ENCODE measurements at regions not wholly inside any gene's neighbourhood (a gene's known extent, or its start where the extent isn't known, plus 50 kb on each side); places are given as distances from the start of the nearest gene placed in this dataset.

DNA sequence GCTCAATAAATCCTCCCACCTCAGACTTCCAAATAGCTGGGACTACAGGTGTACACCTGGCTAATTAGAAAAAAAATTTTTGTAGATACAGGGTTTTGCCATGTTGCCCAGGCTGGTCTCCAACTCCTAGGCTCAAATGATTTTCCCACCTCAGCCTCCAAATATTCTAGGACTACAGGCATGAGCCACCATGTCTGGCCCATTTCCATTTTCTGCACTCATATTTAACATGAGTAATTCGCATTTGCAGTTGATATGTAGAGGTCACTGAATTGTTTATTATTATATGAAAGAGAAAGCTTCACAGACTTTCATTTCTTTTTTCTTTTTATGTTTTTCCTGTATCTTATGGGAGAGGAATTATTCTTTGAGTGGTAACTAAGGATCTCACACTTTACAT lies 492.7 kb downstream of the CNTN3 start:
- no peaks in the 10 kb centered on the region for H3K27me3 ChIP-seq (replicated peaks in 1 of 2; ENCODE audit: control insufficient read depth in 2 of 2, insufficient read depth in 2 of 2, low read length in 1 of 2)
- no peaks in the 10 kb centered on the region for H3K9me3 ChIP-seq (replicated peaks; ENCODE audit: control insufficient read depth, insufficient read depth, low read length)
- 0% methylated on average over 1 of the region's 1 CpG for WGBS (ENCODE audit: insufficient coverage, insufficient replicate concordance, low lambda C conversion rate, missing lambda C conversion rate)
- H3K36me3 ChIP-seq (ENCODE audit: control insufficient read depth in 2 of 2, insufficient read depth in 2 of 2, low read length in 1 of 2): no peaks in the 10 kb centered on the region
- H3K4me2 ChIP-seq (ENCODE audit: control insufficient read depth, insufficient read depth): no peak overlapping the region
- FAIRE-seq (no peak), ATAC-seq (no peak), DNase-seq (ENCODE audit: low read depth, low spot score) (no peak)
- no peaks in the 10 kb centered on the region for H3K4me1 ChIP-seq (ENCODE audit: control insufficient read depth, insufficient read depth, low read length)
- TF ChIP-seq, protein P1, sequence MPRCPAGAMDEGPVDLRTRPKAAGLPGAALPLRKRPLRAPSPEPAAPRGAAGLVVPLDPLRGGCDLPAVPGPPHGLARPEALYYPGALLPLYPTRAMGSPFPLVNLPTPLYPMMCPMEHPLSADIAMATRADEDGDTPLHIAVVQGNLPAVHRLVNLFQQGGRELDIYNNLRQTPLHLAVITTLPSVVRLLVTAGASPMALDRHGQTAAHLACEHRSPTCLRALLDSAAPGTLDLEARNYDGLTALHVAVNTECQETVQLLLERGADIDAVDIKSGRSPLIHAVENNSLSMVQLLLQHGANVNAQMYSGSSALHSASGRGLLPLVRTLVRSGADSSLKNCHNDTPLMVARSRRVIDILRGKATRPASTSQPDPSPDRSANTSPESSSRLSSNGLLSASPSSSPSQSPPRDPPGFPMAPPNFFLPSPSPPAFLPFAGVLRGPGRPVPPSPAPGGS (IDR thresholded peaks at IDR 0.05; ENCODE audit: borderline replicate concordance, insufficient read depth, low read depth, low read length, poor library complexity, severe bottlenecking): no peak
- TF ChIP-seq, protein P2, sequence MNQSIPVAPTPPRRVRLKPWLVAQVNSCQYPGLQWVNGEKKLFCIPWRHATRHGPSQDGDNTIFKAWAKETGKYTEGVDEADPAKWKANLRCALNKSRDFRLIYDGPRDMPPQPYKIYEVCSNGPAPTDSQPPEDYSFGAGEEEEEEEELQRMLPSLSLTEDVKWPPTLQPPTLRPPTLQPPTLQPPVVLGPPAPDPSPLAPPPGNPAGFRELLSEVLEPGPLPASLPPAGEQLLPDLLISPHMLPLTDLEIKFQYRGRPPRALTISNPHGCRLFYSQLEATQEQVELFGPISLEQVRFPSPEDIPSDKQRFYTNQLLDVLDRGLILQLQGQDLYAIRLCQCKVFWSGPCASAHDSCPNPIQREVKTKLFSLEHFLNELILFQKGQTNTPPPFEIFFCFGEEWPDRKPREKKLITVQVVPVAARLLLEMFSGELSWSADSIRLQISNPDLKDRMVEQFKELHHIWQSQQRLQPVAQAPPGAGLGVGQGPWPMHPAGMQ (IDR thresholded peaks at IDR 0.05; ENCODE audit: borderline replicate concordance): no peak
- no peak for TF ChIP-seq MEF2B (IDR thresholded peaks at IDR 0.05; ENCODE audit: partially characterized antibody, poor library complexity, severe bottlenecking)
- TF ChIP-seq NBN (IDR thresholded peaks at IDR 0.05): no peak
- no peak for TF ChIP-seq SUZ12 (IDR thresholded peaks at IDR 0.05; ENCODE audit: unreplicated experiment)
- TF ChIP-seq MYC (IDR thresholded peaks at IDR 0.05; ENCODE audit: insufficient read depth, insufficient read length, insufficient replicate concordance, low read length, severe bottlenecking): no peak
- TF ChIP-seq RUNX3 (IDR thresholded peaks at IDR 0.05; ENCODE audit: low read length): no peak
- no peak for TF ChIP-seq ESRRA (IDR thresholded peaks at IDR 0.05; ENCODE audit: low read length)
- TF ChIP-seq RB1 (IDR thresholded peaks at IDR 0.05; ENCODE audit: borderline replicate concordance): no peak
- TF ChIP-seq, protein P3, sequence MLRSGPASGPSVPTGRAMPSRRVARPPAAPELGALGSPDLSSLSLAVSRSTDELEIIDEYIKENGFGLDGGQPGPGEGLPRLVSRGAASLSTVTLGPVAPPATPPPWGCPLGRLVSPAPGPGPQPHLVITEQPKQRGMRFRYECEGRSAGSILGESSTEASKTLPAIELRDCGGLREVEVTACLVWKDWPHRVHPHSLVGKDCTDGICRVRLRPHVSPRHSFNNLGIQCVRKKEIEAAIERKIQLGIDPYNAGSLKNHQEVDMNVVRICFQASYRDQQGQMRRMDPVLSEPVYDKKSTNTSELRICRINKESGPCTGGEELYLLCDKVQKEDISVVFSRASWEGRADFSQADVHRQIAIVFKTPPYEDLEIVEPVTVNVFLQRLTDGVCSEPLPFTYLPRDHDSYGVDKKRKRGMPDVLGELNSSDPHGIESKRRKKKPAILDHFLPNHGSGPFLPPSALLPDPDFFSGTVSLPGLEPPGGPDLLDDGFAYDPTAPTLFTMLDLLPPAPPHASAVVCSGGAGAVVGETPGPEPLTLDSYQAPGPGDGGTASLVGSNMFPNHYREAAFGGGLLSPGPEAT (IDR thresholded peaks at IDR 0.05; ENCODE audit: low read depth): no peak
- TF ChIP-seq POLR2A (IDR thresholded peaks at IDR 0.05; ENCODE audit: low read depth, low read length): no peak
- no peak for TF ChIP-seq ZNF384 (IDR thresholded peaks at IDR 0.05; ENCODE audit: borderline replicate concordance, low read depth, low read length)
- no peak for TF ChIP-seq GATAD2B (conservative IDR thresholded peaks at IDR 0.05; ENCODE audit: low read depth)
- TF ChIP-seq RAD51 (IDR thresholded peaks at IDR 0.05): no peak
- no peak for TF ChIP-seq KDM1A (IDR thresholded peaks at IDR 0.05; ENCODE audit: borderline replicate concordance)
- TF ChIP-seq STAT1 (conservative IDR thresholded peaks at IDR 0.05): no peak
- TF ChIP-seq IRF4 (IDR thresholded peaks at IDR 0.05; ENCODE audit: low read depth, low read length): no peak
- TF ChIP-seq, protein P4, sequence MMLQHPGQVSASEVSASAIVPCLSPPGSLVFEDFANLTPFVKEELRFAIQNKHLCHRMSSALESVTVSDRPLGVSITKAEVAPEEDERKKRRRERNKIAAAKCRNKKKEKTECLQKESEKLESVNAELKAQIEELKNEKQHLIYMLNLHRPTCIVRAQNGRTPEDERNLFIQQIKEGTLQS (IDR thresholded peaks at IDR 0.05; ENCODE audit: borderline replicate concordance, extremely low read depth, low read depth, low read length): no peak
- no peak for TF ChIP-seq ZNF217 (IDR thresholded peaks at IDR 0.05)
- TF ChIP-seq POLR2AphosphoS5 (IDR thresholded peaks at IDR 0.05; ENCODE audit: low read length): no peak
- no peaks in the 10 kb centered on the region for H3K79me2 ChIP-seq (ENCODE audit: control insufficient read depth, insufficient read depth, low read length)
- H3K4me3 ChIP-seq: no peak overlapping the region
- SMC1A ChIA-PET (ENCODE audit: uncharacterized antibody, unreplicated experiment): no interaction called here
- CTCF ChIA-PET: no interaction called here
- POLR2A ChIA-PET: no interaction called here
- H3K27ac ChIP-seq (ENCODE audit: control insufficient read depth, insufficient read depth): no peak overlapping the region
- no peaks in the 10 kb centered on the region for H4K20me1 ChIP-seq (ENCODE audit: control insufficient read depth, insufficient read depth)
- H2AFZ ChIP-seq (ENCODE audit: control insufficient read depth, low read depth, low read length): no peak overlapping the region
- intact Hi-C loops (cut with micrococcal nuclease; ENCODE audit: unreplicated experiment): no loop called here
- no peak overlapping the region for H3K9ac ChIP-seq (ENCODE audit: control insufficient read depth, insufficient read depth, low read length)
- RAD21 ChIA-PET (ENCODE audit: unreplicated experiment): no interaction called here
- in situ Hi-C loops (cut with MboI): no loop called here
- BruUV-seq (replicated peaks): no TSS peak

Measured in GM12878 (cell line).